GM04503 (cell line): ENCODE measurements at regions not wholly inside any gene's neighbourhood (a gene's known extent, or its start where the extent isn't known, plus 50 kb on each side); places are given as distances from the start of the nearest gene placed in this dataset.
"Not testable (repeated sequence)": the region's sequence is repeated elsewhere in the genome, so short reads cannot be mapped to it uniquely, and the experiment has no call there.

Experiments used
- DNase-seq: peaks from one replicate; pipeline ENCODE4 v3.0.0-alpha.2; 2012; ENCODE audit warnings: low read depth

GRCh38 chr2:16960579-16960978 is 294.9 kb upstream of the CYRIA start:
- no peak for DNase-seq

GRCh38 chr2:16958266-16958665 is 292.6 kb upstream of the CYRIA start:
- no peak for DNase-seq

GRCh38 chr2:16952805-16953204 is 287.2 kb upstream of the CYRIA start:
- no peak for DNase-seq

- no peak for DNase-seq
Observed at GRCh38 chr2:16952368-16952767, 286.7 kb upstream of the CYRIA start.

GRCh38 chr2:16950436-16950835 is 284.8 kb upstream of the CYRIA start:
- no peak for DNase-seq

GRCh38 chr2:16948710-16949109 is 283.1 kb upstream of the CYRIA start:
- DNase-seq, result no peak

- DNase-seq, result no peak
Observed at GRCh38 chr2:16948053-16948452, 282.4 kb upstream of the CYRIA start.

GRCh38 chr2:16943279-16943958 is 277.8 kb upstream of the CYRIA start:
- DNase-seq, result no peak

- no peak for DNase-seq
Observed at GRCh38 chr2:16940214-16940613, 274.6 kb upstream of the CYRIA start.

- DNase-seq, result no peak
Observed at GRCh38 chr2:16939771-16940170, 274.1 kb upstream of the CYRIA start.

- DNase-seq, result no peak
Observed at GRCh38 chr2:16933355-16933754, 267.7 kb upstream of the CYRIA start.

- no peak for DNase-seq
Observed at GRCh38 chr2:16932826-16933225, 267.2 kb upstream of the CYRIA start.

- DNase-seq, result no peak
Observed at GRCh38 chr2:16931441-16931840, 265.8 kb upstream of the CYRIA start.

GRCh38 chr2:16927398-16927797 is 261.8 kb upstream of the CYRIA start:
- DNase-seq, result no peak

- DNase-seq, result no peak
Observed at GRCh38 chr2:16925145-16925544, 259.5 kb upstream of the CYRIA start.

- not testable (repeated sequence) for DNase-seq
Observed at GRCh38 chr2:16915341-16915755, 249.7 kb upstream of the CYRIA start.

GRCh38 chr2:16911746-16912145 is 246.1 kb upstream of the CYRIA start:
- no peak for DNase-seq

GRCh38 chr2:16908656-16909055 is 243.0 kb upstream of the CYRIA start:
- no peak for DNase-seq

GRCh38 chr2:16907645-16908282 is 242.1 kb upstream of the CYRIA start:
- no peak for DNase-seq

GRCh38 chr2:16905325-16905724 is 239.7 kb upstream of the CYRIA start:
- not testable (repeated sequence) for DNase-seq

GRCh38 chr2:16900405-16901025 is 234.9 kb upstream of the CYRIA start:
- no peak for DNase-seq

- no peak for DNase-seq
Observed at GRCh38 chr2:16899958-16900357, 234.3 kb upstream of the CYRIA start.

GRCh38 chr2:16890081-16890480 is 224.4 kb upstream of the CYRIA start:
- DNase-seq, result no peak

- no peak for DNase-seq
Observed at GRCh38 chr2:16885027-16885426, 219.4 kb upstream of the CYRIA start.
